ENCODE measurements at regions not wholly inside any gene's neighbourhood (a gene's known extent, or its start where the extent isn't known, plus 50 kb on each side); places are given as distances from the start of the nearest gene placed in this dataset.
"Not testable (repeated sequence)": the region's sequence is repeated elsewhere in the genome, so short reads cannot be mapped to it uniquely, and the experiment has no call there.

- Histone ChIP-seq H3K4me1 (ENCODE audit: control insufficient read depth in 2 of 2, insufficient read depth in 2 of 2, low read length in 2 of 2) (no peaks in the 10 kb centered on the region), H3K9me3 (ENCODE audit: control insufficient read depth in 2 of 2, low read length in 2 of 2) (peaks cover 0 to 2% of the 10 kb centered on the region in 2 donors), H3K9ac (ENCODE audit: low read depth in 1 of 2, low read length in 2 of 2) (no peak overlapping the region), H3K36me3 (ENCODE audit: control insufficient read depth in 2 of 2, insufficient read depth in 2 of 2, low read length in 2 of 2) (no peaks in the 10 kb centered on the region), H3K27me3 (ENCODE audit: control insufficient read depth in 2 of 2, insufficient read depth in 2 of 2, low read length in 2 of 2) (no peaks in the 10 kb centered on the region), H3K27ac (ENCODE audit: low read depth in 2 of 2, low read length in 2 of 2) (no peak overlapping the region), H3K4me3 (ENCODE audit: low read length in 2 of 2) (no peak overlapping the region)
These were observed 681.9 kb upstream of the HS3ST1 start for GRCh38 chr4:12110627-12111026.

- H3K9ac ChIP-seq (ENCODE audit: low read depth in 1 of 2, low read length in 2 of 2); H3K36me3 ChIP-seq (ENCODE audit: control insufficient read depth in 2 of 2, insufficient read depth in 2 of 2, low read length in 2 of 2); H3K27me3 ChIP-seq (ENCODE audit: control insufficient read depth in 2 of 2, insufficient read depth in 2 of 2, low read length in 2 of 2); H3K4me1 ChIP-seq (ENCODE audit: control insufficient read depth in 2 of 2, insufficient read depth in 2 of 2, low read length in 2 of 2); H3K9me3 ChIP-seq (ENCODE audit: control insufficient read depth in 2 of 2, low read length in 2 of 2); H3K4me3 ChIP-seq (ENCODE audit: low read length in 2 of 2); H3K27ac ChIP-seq (ENCODE audit: low read depth in 2 of 2, low read length in 2 of 2): not testable (repeated sequence)
These were observed 680.4 kb upstream of the HS3ST1 start for GRCh38 chr4:12109056-12109455.

- no peaks in the 10 kb centered on the region for H3K27me3 ChIP-seq (ENCODE audit: control insufficient read depth in 2 of 2, insufficient read depth in 2 of 2, low read length in 2 of 2)
- H3K9ac ChIP-seq (ENCODE audit: low read depth in 1 of 2, low read length in 2 of 2) = no peak overlapping the region
- no peak overlapping the region for H3K4me3 ChIP-seq (ENCODE audit: low read length in 2 of 2)
- H3K27ac ChIP-seq (ENCODE audit: low read depth in 2 of 2, low read length in 2 of 2) = no peak overlapping the region
- no peaks in the 10 kb centered on the region for H3K36me3 ChIP-seq (ENCODE audit: control insufficient read depth in 2 of 2, insufficient read depth in 2 of 2, low read length in 2 of 2)
- no peaks in the 10 kb centered on the region for H3K4me1 ChIP-seq (ENCODE audit: control insufficient read depth in 2 of 2, insufficient read depth in 2 of 2, low read length in 2 of 2)
- H3K9me3 ChIP-seq (ENCODE audit: control insufficient read depth in 2 of 2, low read length in 2 of 2) = no peaks in the 10 kb centered on the region
These were observed 676.8 kb upstream of the HS3ST1 start for GRCh38 chr4:12105519-12105918.

- H3K27me3 ChIP-seq (ENCODE audit: control insufficient read depth in 2 of 2, insufficient read depth in 2 of 2, low read length in 2 of 2); H3K36me3 ChIP-seq (ENCODE audit: control insufficient read depth in 2 of 2, insufficient read depth in 2 of 2, low read length in 2 of 2); H3K4me3 ChIP-seq (ENCODE audit: low read length in 2 of 2); H3K9me3 ChIP-seq (ENCODE audit: control insufficient read depth in 2 of 2, low read length in 2 of 2); H3K4me1 ChIP-seq (ENCODE audit: control insufficient read depth in 2 of 2, insufficient read depth in 2 of 2, low read length in 2 of 2); H3K9ac ChIP-seq (ENCODE audit: low read depth in 1 of 2, low read length in 2 of 2); H3K27ac ChIP-seq (ENCODE audit: low read depth in 2 of 2, low read length in 2 of 2): not testable (repeated sequence)
These were observed 661.2 kb upstream of the HS3ST1 start for GRCh38 chr4:12089920-12090319.

- Histone ChIP-seq H3K9me3 (ENCODE audit: control insufficient read depth in 2 of 2, low read length in 2 of 2) (no peaks in the 10 kb centered on the region), H3K27me3 (ENCODE audit: control insufficient read depth in 2 of 2, insufficient read depth in 2 of 2, low read length in 2 of 2) (no peaks in the 10 kb centered on the region), H3K4me3 (ENCODE audit: low read length in 2 of 2) (no peak overlapping the region), H3K9ac (ENCODE audit: low read depth in 1 of 2, low read length in 2 of 2) (no peak overlapping the region), H3K4me1 (ENCODE audit: control insufficient read depth in 2 of 2, insufficient read depth in 2 of 2, low read length in 2 of 2) (no peaks in the 10 kb centered on the region), H3K36me3 (ENCODE audit: control insufficient read depth in 2 of 2, insufficient read depth in 2 of 2, low read length in 2 of 2) (no peaks in the 10 kb centered on the region), H3K27ac (ENCODE audit: low read depth in 2 of 2, low read length in 2 of 2) (no peak overlapping the region)
These were observed 656.0 kb upstream of the HS3ST1 start for GRCh38 chr4:12084690-12085089.

GRCh38 chr4:12071316-12071715 is 642.6 kb upstream of the HS3ST1 start:
- no peak overlapping the region for H3K9ac ChIP-seq (ENCODE audit: low read depth in 1 of 2, low read length in 2 of 2)
- no peak overlapping the region for H3K27ac ChIP-seq (ENCODE audit: low read depth in 2 of 2, low read length in 2 of 2)
- no peaks in the 10 kb centered on the region for H3K27me3 ChIP-seq (ENCODE audit: control insufficient read depth in 2 of 2, insufficient read depth in 2 of 2, low read length in 2 of 2)
- no peaks in the 10 kb centered on the region for H3K9me3 ChIP-seq (ENCODE audit: control insufficient read depth in 2 of 2, low read length in 2 of 2)
- no peaks in the 10 kb centered on the region for H3K4me1 ChIP-seq (ENCODE audit: control insufficient read depth in 2 of 2, insufficient read depth in 2 of 2, low read length in 2 of 2)
- H3K4me3 ChIP-seq (ENCODE audit: low read length in 2 of 2) = no peak overlapping the region
- H3K36me3 ChIP-seq (ENCODE audit: control insufficient read depth in 2 of 2, insufficient read depth in 2 of 2, low read length in 2 of 2) = no peaks in the 10 kb centered on the region

- H3K4me1 ChIP-seq (ENCODE audit: control insufficient read depth in 2 of 2, insufficient read depth in 2 of 2, low read length in 2 of 2) = no peaks in the 10 kb centered on the region
- no peaks in the 10 kb centered on the region for H3K36me3 ChIP-seq (ENCODE audit: control insufficient read depth in 2 of 2, insufficient read depth in 2 of 2, low read length in 2 of 2)
- H3K4me3 ChIP-seq (ENCODE audit: low read length in 2 of 2) = no peak overlapping the region
- H3K27me3 ChIP-seq (ENCODE audit: control insufficient read depth in 2 of 2, insufficient read depth in 2 of 2, low read length in 2 of 2) = no peaks in the 10 kb centered on the region
- no peak overlapping the region for H3K27ac ChIP-seq (ENCODE audit: low read depth in 2 of 2, low read length in 2 of 2)
- no peak overlapping the region for H3K9ac ChIP-seq (ENCODE audit: low read depth in 1 of 2, low read length in 2 of 2)
- no peaks in the 10 kb centered on the region for H3K9me3 ChIP-seq (ENCODE audit: control insufficient read depth in 2 of 2, low read length in 2 of 2)
These were observed 625.3 kb upstream of the HS3ST1 start for GRCh38 chr4:12053966-12054365.

- H3K36me3 ChIP-seq (ENCODE audit: control insufficient read depth in 2 of 2, insufficient read depth in 2 of 2, low read length in 2 of 2) = no peaks in the 10 kb centered on the region
- no peaks in the 10 kb centered on the region for H3K27me3 ChIP-seq (ENCODE audit: control insufficient read depth in 2 of 2, insufficient read depth in 2 of 2, low read length in 2 of 2)
- no peak overlapping the region for H3K4me3 ChIP-seq (ENCODE audit: low read length in 2 of 2)
- no peak overlapping the region for H3K9ac ChIP-seq (ENCODE audit: low read depth in 1 of 2, low read length in 2 of 2)
- no peak overlapping the region for H3K27ac ChIP-seq (ENCODE audit: low read depth in 2 of 2, low read length in 2 of 2)
- no peaks in the 10 kb centered on the region for H3K4me1 ChIP-seq (ENCODE audit: control insufficient read depth in 2 of 2, insufficient read depth in 2 of 2, low read length in 2 of 2)
- H3K9me3 ChIP-seq (ENCODE audit: control insufficient read depth in 2 of 2, low read length in 2 of 2) = no peaks in the 10 kb centered on the region
These were observed 624.9 kb upstream of the HS3ST1 start for GRCh38 chr4:12053556-12053955.

- H3K4me1 ChIP-seq (ENCODE audit: control insufficient read depth in 2 of 2, insufficient read depth in 2 of 2, low read length in 2 of 2) = no peaks in the 10 kb centered on the region
- H3K9me3 ChIP-seq (ENCODE audit: control insufficient read depth in 2 of 2, low read length in 2 of 2) = no peaks in the 10 kb centered on the region
- H3K4me3 ChIP-seq (ENCODE audit: low read length in 2 of 2) = no peak overlapping the region
- H3K27me3 ChIP-seq (ENCODE audit: control insufficient read depth in 2 of 2, insufficient read depth in 2 of 2, low read length in 2 of 2) = no peaks in the 10 kb centered on the region
- no peaks in the 10 kb centered on the region for H3K36me3 ChIP-seq (ENCODE audit: control insufficient read depth in 2 of 2, insufficient read depth in 2 of 2, low read length in 2 of 2)
- no peak overlapping the region for H3K27ac ChIP-seq (ENCODE audit: low read depth in 2 of 2, low read length in 2 of 2)
- H3K9ac ChIP-seq (ENCODE audit: low read depth in 1 of 2, low read length in 2 of 2) = no peak overlapping the region
These were observed 621.7 kb upstream of the HS3ST1 start for GRCh38 chr4:12050357-12050756.

- Histone ChIP-seq H3K9me3 (ENCODE audit: control insufficient read depth in 2 of 2, low read length in 2 of 2) (peaks cover 0 to 3% of the 10 kb centered on the region in 2 donors), H3K36me3 (ENCODE audit: control insufficient read depth in 2 of 2, insufficient read depth in 2 of 2, low read length in 2 of 2) (no peaks in the 10 kb centered on the region), H3K27ac (ENCODE audit: low read depth in 2 of 2, low read length in 2 of 2) (no peak overlapping the region), H3K4me1 (ENCODE audit: control insufficient read depth in 2 of 2, insufficient read depth in 2 of 2, low read length in 2 of 2) (no peaks in the 10 kb centered on the region), H3K9ac (ENCODE audit: low read depth in 1 of 2, low read length in 2 of 2) (no peak overlapping the region), H3K4me3 (ENCODE audit: low read length in 2 of 2) (no peak overlapping the region), H3K27me3 (ENCODE audit: control insufficient read depth in 2 of 2, insufficient read depth in 2 of 2, low read length in 2 of 2) (no peaks in the 10 kb centered on the region)
These were observed 614.1 kb upstream of the HS3ST1 start for GRCh38 chr4:12042818-12043217.

- no peak overlapping the region for H3K27ac ChIP-seq (ENCODE audit: low read depth in 2 of 2, low read length in 2 of 2)
- H3K4me1 ChIP-seq (ENCODE audit: control insufficient read depth in 2 of 2, insufficient read depth in 2 of 2, low read length in 2 of 2) = no peaks in the 10 kb centered on the region
- H3K4me3 ChIP-seq (ENCODE audit: low read length in 2 of 2) = no peak overlapping the region
- peaks cover 0 to 3% of the 10 kb centered on the region in 2 donors for H3K9me3 ChIP-seq (ENCODE audit: control insufficient read depth in 2 of 2, low read length in 2 of 2)
- H3K27me3 ChIP-seq (ENCODE audit: control insufficient read depth in 2 of 2, insufficient read depth in 2 of 2, low read length in 2 of 2) = no peaks in the 10 kb centered on the region
- H3K36me3 ChIP-seq (ENCODE audit: control insufficient read depth in 2 of 2, insufficient read depth in 2 of 2, low read length in 2 of 2) = no peaks in the 10 kb centered on the region
- H3K9ac ChIP-seq (ENCODE audit: low read depth in 1 of 2, low read length in 2 of 2) = no peak overlapping the region
These were observed 613.1 kb upstream of the HS3ST1 start for GRCh38 chr4:12041828-12042227.
